ENCODE measurements at regions not wholly inside any gene's neighbourhood (a gene's known extent, or its start where the extent isn't known, plus 50 kb on each side); places are given as distances from the start of the nearest gene placed in this dataset.

- no peaks in the 10 kb centered on the region for H3K9me3 ChIP-seq (ENCODE audit: insufficient read depth, low read depth)
- no peak overlapping the region for H3K4me3 ChIP-seq
- no peak for TF ChIP-seq CTCF (conservative IDR thresholded peaks at IDR 0.05)
- TF ChIP-seq EZH2 (IDR thresholded peaks at IDR 0.05; ENCODE audit: low read depth), result no peak
- CTCF ChIA-PET, result no interaction called here
- DNase-seq, result no peak
- H3K79me2 ChIP-seq (ENCODE audit: low read depth), result no peaks in the 10 kb centered on the region
- H3K36me3 ChIP-seq (ENCODE audit: low read depth), result no peaks in the 10 kb centered on the region
- no TSS peak for BruUV-seq (replicated peaks)
- no peak overlapping the region for H3K27ac ChIP-seq
- intact Hi-C loops (cut with micrococcal nuclease; ENCODE audit: unreplicated experiment), result no loop called here
- H3K4me1 ChIP-seq (replicated peaks; ENCODE audit: insufficient read depth), result no peaks in the 10 kb centered on the region
- H3K4me2 ChIP-seq, result no peak overlapping the region
- POLR2A ChIA-PET (ENCODE audit: unreplicated experiment), result no interaction called here
- no peaks in the 10 kb centered on the region for H3K27me3 ChIP-seq (ENCODE audit: insufficient read depth, low read depth)
- no peak overlapping the region for H2AFZ ChIP-seq
- H3F3A ChIP-seq (ENCODE audit: insufficient read depth, low read depth), result no peaks in the 10 kb centered on the region
- H4K20me1 ChIP-seq (ENCODE audit: insufficient read depth), result no peaks in the 10 kb centered on the region
- no peaks in the 10 kb centered on the region for H3K9me2 ChIP-seq (ENCODE audit: insufficient read depth)
These were observed 352.6 kb downstream of the SS18 start for GRCh38 chr18:25737710-25738311.

GRCh38 chr18:25736516-25736915 lies 353.9 kb downstream of the SS18 start:
- H3F3A ChIP-seq (ENCODE audit: insufficient read depth, low read depth), result no peaks in the 10 kb centered on the region
- H3K4me1 ChIP-seq (replicated peaks; ENCODE audit: insufficient read depth), result no peaks in the 10 kb centered on the region
- DNase-seq, result no peak
- ChIA-PET CTCF (no interaction called here), POLR2A (ENCODE audit: unreplicated experiment) (no interaction called here)
- no peaks in the 10 kb centered on the region for H3K36me3 ChIP-seq (ENCODE audit: low read depth)
- H3K79me2 ChIP-seq (ENCODE audit: low read depth), result no peaks in the 10 kb centered on the region
- no peak overlapping the region for H2AFZ ChIP-seq
- H3K9me2 ChIP-seq (ENCODE audit: insufficient read depth), result no peaks in the 10 kb centered on the region
- no peak for TF ChIP-seq EZH2 (IDR thresholded peaks at IDR 0.05; ENCODE audit: low read depth)
- TF ChIP-seq CTCF (conservative IDR thresholded peaks at IDR 0.05), result no peak
- H4K20me1 ChIP-seq (ENCODE audit: insufficient read depth), result no peaks in the 10 kb centered on the region
- no peaks in the 10 kb centered on the region for H3K27me3 ChIP-seq (ENCODE audit: insufficient read depth, low read depth)
- no peaks in the 10 kb centered on the region for H3K9me3 ChIP-seq (ENCODE audit: insufficient read depth, low read depth)
- no TSS peak for BruUV-seq (replicated peaks)
- intact Hi-C loops (cut with micrococcal nuclease; ENCODE audit: unreplicated experiment), result no loop called here
- H3K27ac ChIP-seq, result no peak overlapping the region
- no peak overlapping the region for H3K4me2 ChIP-seq
- no peak overlapping the region for H3K4me3 ChIP-seq

GRCh38 chr18:25735459-25735858 lies 355.0 kb downstream of the SS18 start:
- H3F3A ChIP-seq (ENCODE audit: insufficient read depth, low read depth), result no peaks in the 10 kb centered on the region
- ChIA-PET CTCF (no interaction called here), POLR2A (ENCODE audit: unreplicated experiment) (no interaction called here)
- no peak for DNase-seq
- no peaks in the 10 kb centered on the region for H3K9me3 ChIP-seq (ENCODE audit: insufficient read depth, low read depth)
- no peaks in the 10 kb centered on the region for H3K36me3 ChIP-seq (ENCODE audit: low read depth)
- H4K20me1 ChIP-seq (ENCODE audit: insufficient read depth), result no peaks in the 10 kb centered on the region
- H3K4me3 ChIP-seq, result no peak overlapping the region
- TF ChIP-seq EZH2 (IDR thresholded peaks at IDR 0.05; ENCODE audit: low read depth) (no peak), CTCF (conservative IDR thresholded peaks at IDR 0.05) (no peak)
- no peaks in the 10 kb centered on the region for H3K79me2 ChIP-seq (ENCODE audit: low read depth)
- H3K4me2 ChIP-seq, result no peak overlapping the region
- H3K27me3 ChIP-seq (ENCODE audit: insufficient read depth, low read depth), result no peaks in the 10 kb centered on the region
- BruUV-seq (replicated peaks), result no TSS peak
- no peaks in the 10 kb centered on the region for H3K9me2 ChIP-seq (ENCODE audit: insufficient read depth)
- H2AFZ ChIP-seq, result no peak overlapping the region
- intact Hi-C loops (cut with micrococcal nuclease; ENCODE audit: unreplicated experiment), result no loop called here
- H3K27ac ChIP-seq, result no peak overlapping the region
- no peaks in the 10 kb centered on the region for H3K4me1 ChIP-seq (replicated peaks; ENCODE audit: insufficient read depth)

Data from PC-9 (cell line).